Tibial nerve (tissue), 4 donors: ENCODE measurements at regions not wholly inside any gene's neighbourhood (a gene's known extent, or its start where the extent isn't known, plus 50 kb on each side); places are given as distances from the start of the nearest gene placed in this dataset.

Experiments
- CTCF ChIP-seq, 5 experiments: fragments of 200-600 bp in 3 of 5; fragments of 450-650 bp in 2 of 5; sonication (generic) in 3 of 5; IDR thresholded peaks; one replicate each; pipeline ENCODE4 v1.5.1; 2016 to 2019; ENCODE audit warnings: antibody characterized with exemption in 5 of 5, mild to moderate bottlenecking in 3 of 5, moderate library complexity in 2 of 5
- EP300 ChIP-seq, 2 donors: sonication (generic); formaldehyde crosslinking; IDR thresholded peaks; one replicate each; pipeline ENCODE4 v1.6.1; 2017; ENCODE audit warnings: antibody characterized with exemption in 2 of 2, mild to moderate bottlenecking in 1 of 2
- POLR2A ChIP-seq, 2 donors: fragments of 450-650 bp; IDR thresholded peaks; one replicate each; pipeline ENCODE4 v1.6.1; 2017; ENCODE audit warnings: antibody characterized with exemption in 2 of 2, mild to moderate bottlenecking in 2 of 2, moderate library complexity in 2 of 2

GRCh38 chr5:42064821-42065220 lies 139.7 kb downstream of the FBXO4 start:
- no peak for TF ChIP-seq POLR2A (IDR thresholded peaks at IDR 0.05)
- no peak for TF ChIP-seq CTCF (IDR thresholded peaks at IDR 0.05)
- no peak for TF ChIP-seq EP300 (IDR thresholded peaks at IDR 0.05)
